LNCAP (cell line): ENCODE measurements at regions not wholly inside any gene's neighbourhood (a gene's known extent, or its start where the extent isn't known, plus 50 kb on each side); places are given as distances from the start of the nearest gene placed in this dataset.

Experiments
- TF ChIP-seq, protein P1 (sequence below): fragments of 450-650 bp; IDR thresholded peaks from 2 replicates; pipeline ENCODE4 v1.5.1; 2017; ENCODE audit warnings: mild to moderate bottlenecking

DNA sequence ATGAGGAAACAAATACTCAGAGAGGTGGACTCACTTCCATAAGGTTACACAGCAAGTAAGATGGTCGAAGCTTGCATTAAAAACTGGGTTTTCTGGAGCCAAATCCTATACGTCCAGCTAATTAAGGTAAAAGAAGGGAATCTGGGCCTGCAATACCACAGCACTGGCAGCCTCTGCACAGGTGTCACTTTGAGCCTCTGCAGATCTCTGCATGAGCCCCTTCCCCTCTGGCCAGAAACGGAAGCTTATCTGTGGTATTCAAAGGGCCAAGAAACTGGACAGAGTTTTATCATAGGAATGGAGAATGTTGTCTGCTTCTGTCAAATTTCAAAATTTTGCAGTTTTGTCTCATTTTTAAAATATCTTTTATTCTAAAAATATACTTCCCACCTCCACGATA lies 76.1 kb downstream of the OSR1 start:
- TF ChIP-seq, protein P1, sequence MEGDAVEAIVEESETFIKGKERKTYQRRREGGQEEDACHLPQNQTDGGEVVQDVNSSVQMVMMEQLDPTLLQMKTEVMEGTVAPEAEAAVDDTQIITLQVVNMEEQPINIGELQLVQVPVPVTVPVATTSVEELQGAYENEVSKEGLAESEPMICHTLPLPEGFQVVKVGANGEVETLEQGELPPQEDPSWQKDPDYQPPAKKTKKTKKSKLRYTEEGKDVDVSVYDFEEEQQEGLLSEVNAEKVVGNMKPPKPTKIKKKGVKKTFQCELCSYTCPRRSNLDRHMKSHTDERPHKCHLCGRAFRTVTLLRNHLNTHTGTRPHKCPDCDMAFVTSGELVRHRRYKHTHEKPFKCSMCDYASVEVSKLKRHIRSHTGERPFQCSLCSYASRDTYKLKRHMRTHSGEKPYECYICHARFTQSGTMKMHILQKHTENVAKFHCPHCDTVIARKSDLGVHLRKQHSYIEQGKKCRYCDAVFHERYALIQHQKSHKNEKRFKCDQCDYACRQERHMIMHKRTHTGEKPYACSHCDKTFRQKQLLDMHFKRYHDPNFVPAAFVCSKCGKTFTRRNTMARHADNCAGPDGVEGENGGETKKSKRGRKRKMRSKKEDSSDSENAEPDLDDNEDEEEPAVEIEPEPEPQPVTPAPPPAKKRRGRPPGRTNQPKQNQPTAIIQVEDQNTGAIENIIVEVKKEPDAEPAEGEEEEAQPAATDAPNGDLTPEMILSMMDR, result no peak

DNA sequence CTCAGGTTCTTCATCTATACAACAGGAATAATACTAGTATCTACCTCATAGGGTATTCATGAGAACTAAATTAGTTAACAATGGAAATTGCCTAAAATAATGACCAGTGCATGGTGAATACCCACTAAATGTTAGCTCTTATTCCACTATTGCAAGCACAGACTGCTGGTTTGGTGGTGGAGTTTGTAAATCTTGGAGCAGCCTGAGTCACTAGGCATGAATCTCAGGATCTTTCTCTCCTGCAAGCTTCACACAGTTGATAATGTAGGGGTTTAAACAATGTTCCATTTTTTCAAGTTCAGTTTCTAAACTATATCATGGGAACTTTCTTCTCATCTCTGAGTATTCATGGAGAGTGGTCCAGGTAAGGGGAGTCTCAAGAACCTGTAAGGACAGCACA lies 84.0 kb downstream of the OSR1 start:
- TF ChIP-seq, protein P1, result no peak

DNA sequence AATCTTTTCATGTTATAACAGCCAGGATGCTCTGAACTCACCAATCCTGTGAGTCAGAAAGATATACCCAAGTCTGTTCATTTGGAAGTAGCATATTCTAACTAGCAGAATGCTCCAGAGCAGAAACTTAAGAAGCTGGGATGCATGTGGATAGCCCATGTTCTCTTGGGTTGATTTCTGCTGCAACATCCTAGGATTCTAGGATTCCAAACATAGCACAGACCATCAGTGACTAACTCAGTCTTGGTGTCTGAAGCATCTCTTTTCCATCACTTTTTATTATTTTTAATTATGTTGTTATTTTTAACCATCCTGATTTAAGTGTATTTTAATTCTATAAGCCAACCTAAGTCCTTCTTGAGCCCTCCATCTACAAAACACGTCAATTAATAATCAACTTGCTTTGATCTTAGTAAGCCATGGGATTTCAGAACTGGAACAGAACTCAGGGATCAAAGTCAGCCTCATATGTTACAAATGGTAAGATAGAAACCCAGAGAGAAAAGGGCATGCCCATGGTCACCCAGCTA lies 85.4 kb downstream of the OSR1 start:
- TF ChIP-seq, protein P1, result no peak

DNA sequence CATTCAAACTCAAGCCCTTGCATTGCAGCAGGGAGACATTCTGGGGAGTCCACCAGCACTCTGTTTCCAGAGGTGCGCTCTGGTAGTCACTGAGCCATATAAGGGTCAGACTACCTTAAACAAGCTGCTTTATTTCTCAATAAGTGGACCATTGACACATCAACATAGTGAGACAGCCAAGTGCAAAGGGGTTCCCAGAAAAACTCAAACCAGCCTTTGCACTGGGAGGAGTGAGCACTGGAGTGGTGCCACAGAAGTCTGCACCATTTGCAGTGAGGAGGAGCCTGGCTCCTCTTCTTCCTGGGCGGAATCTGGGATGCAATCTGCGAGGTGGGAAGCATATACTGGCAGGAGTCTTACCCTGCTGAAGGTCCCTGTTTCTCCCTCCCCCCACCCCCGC lies 86.4 kb downstream of the OSR1 start:
- TF ChIP-seq, protein P1, result no peak

DNA sequence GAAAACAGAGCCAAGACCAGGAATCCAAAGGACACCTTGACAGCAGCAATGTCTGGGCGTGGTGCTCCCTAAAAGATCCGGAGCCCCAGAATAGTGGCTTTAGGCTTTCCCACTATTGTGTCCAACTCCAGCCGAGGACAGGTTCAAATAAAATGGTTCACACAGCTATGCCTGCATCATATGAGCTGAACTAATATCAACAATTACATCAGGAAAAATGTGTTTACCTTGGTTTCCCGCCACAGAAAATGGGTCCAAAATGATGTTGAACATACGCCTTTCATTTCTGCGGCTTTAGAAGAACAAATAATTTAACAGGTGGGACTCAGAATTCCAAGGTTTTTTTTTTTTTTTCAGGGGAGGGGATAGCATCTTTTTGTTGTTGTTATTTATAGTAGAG lies 93.6 kb downstream of the OSR1 start:
- TF ChIP-seq, protein P1, result no peak

DNA sequence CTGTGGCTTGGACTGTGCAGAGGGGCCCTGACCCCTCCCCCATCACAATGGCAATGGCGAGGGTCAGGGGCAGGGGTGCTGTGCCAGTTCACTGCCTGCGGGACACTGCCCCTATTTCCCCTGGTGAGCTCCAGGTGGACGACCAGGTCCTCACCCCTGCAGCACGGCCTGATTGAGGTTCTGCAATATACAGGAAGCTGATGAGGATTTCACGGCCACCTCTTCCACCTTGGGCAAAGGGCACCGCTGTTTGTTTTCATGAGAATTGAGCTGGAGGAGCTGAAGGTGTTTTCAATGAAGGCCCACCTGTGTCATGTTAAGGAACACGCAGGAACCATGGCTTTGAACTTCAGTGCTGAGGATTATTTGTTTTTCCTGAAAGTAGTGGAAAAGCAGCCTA lies 96.3 kb downstream of the OSR1 start:
- TF ChIP-seq, protein P1, result no peak

DNA sequence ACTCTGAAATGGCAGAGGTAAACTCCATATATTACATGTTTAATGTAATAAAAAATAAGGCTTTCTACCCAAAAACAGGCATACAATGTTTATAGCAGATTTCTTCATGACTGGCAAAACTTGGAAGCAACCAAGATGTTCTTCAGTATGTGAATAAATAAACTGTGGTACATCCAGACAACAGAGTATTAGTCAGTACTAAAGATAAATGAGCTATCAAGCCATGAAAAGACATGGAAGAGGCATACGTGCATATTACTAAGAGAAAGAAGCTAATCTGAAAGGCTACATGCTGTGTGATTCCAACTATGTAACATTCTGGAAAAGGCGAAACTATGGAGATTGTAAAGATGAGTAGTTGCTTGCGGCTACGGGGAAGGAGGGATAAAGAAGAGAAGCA lies 97.4 kb downstream of the OSR1 start:
- TF ChIP-seq, protein P1, result no peak

DNA sequence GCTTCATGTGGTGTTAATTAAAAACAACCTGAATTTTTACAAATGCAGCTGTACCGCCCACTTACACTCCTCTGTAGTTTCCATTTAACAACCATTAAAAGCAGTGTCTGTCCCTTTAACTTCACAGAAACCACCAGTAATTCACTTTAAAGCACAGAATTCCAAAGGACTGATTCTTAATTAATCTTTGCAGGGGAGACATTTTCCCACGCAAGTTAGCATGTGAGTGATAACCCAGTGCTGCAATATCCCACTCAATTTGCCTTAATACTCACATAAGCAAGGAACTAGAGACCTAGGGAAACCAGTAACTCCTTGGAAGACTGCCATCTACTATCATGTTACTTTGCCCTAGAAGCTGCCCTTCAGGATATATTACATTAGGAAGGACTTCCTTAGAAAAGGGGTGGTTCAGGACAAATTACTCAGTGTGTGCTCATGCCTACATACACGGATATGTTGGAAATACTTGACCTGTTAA lies 102.3 kb downstream of the OSR1 start:
- TF ChIP-seq, protein P1, result no peak
